BJ (cell line): ENCODE measurements at regions not wholly inside any gene's neighbourhood (a gene's known extent, or its start where the extent isn't known, plus 50 kb on each side); places are given as distances from the start of the nearest gene placed in this dataset.

ENCODE experiments used
- CTCF ChIA-PET: fragments of 350-600 bp; formaldehyde crosslinking; extraction: SDS; loops from one replicate; lab custom pipeline; 2021; ENCODE audit warnings: antibody characterized with exemption, inconsistent platforms; lab: Yijun Ruan, JAX
- POLR2A ChIA-PET: fragments of 300-600 bp; sonication (Branson Sonifier 250); formaldehyde crosslinking; extraction: SDS; loops from one replicate; lab custom pipeline; 2021; ENCODE audit warnings: antibody characterized with exemption; lab: Charles Lee
- DNase-seq: peaks from one replicate; pipeline ENCODE4 v3.0.0-alpha.2; 2011; ENCODE audit warnings: low read depth
- H3K27me3 ChIP-seq: 2 replicates; pipeline ENCODE4 v1.6.0; 2011; ENCODE audit warnings: low read length; ENCODE audit not compliant: control insufficient read depth, insufficient read depth
- H3K36me3 ChIP-seq: 2 replicates; pipeline ENCODE4 v1.5.1; 2011; ENCODE audit warnings: low read length; ENCODE audit not compliant: control insufficient read depth, insufficient read depth
- H3K4me3 ChIP-seq: 2 replicates; pipeline ENCODE4 v1.5.1; 2011; ENCODE audit warnings: low read depth, mild to moderate bottlenecking, control low read depth, low read length
- TF ChIP-seq, protein P1 (sequence below): IDR thresholded peaks from 2 replicates; pipeline ENCODE4 v1.5.1; 2011; ENCODE audit warnings: low read depth, mild to moderate bottlenecking, control low read depth, inconsistent platforms, low read length, moderate library complexity; ENCODE audit not compliant: insufficient read depth

DNA sequence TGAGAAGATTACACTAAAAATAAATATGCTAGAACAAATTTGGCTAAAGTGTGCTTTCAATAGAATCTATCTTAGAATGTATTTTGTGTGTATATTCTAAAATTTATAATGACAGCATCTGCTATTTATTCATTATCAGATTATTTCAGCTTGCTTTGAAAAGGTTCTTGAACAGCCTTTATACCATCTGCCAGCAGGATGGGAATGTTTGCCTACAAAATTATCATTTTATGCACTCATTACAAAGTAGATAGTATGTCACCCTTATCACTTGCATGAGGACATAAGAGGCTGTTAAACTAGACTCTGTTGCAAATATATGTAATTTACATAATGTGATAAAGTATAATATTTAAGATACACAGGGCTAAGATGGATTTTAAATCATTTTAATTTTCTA is 1286.9 kb upstream of the PCDH20 start:
- TF ChIP-seq, protein P1, sequence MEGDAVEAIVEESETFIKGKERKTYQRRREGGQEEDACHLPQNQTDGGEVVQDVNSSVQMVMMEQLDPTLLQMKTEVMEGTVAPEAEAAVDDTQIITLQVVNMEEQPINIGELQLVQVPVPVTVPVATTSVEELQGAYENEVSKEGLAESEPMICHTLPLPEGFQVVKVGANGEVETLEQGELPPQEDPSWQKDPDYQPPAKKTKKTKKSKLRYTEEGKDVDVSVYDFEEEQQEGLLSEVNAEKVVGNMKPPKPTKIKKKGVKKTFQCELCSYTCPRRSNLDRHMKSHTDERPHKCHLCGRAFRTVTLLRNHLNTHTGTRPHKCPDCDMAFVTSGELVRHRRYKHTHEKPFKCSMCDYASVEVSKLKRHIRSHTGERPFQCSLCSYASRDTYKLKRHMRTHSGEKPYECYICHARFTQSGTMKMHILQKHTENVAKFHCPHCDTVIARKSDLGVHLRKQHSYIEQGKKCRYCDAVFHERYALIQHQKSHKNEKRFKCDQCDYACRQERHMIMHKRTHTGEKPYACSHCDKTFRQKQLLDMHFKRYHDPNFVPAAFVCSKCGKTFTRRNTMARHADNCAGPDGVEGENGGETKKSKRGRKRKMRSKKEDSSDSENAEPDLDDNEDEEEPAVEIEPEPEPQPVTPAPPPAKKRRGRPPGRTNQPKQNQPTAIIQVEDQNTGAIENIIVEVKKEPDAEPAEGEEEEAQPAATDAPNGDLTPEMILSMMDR: no peak
- H3K36me3 ChIP-seq: no peaks in the 10 kb centered on the region
- no peak for DNase-seq
- no peaks in the 10 kb centered on the region for H3K27me3 ChIP-seq
- no peak overlapping the region for H3K4me3 ChIP-seq
- POLR2A ChIA-PET: no interaction called here
- CTCF ChIA-PET: no interaction called here

DNA sequence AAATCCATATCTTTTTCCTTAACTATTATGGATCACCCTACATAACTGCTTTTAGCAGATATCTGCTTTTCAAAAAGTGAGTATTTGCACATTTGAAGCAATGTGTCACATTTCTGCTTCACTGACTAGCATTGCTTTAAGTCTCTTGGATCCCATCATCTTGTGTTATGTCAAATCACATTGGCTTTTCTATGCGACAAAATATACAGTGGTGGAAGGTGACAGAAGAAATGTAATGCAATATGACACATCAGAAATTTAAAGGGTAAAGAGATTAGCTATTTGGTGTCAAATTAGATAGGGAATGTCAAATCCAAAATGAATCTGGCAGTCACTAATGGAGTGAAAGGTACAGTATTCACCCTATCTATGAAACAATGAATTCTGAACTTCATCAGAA is 1282.1 kb upstream of the PCDH20 start:
- H3K4me3 ChIP-seq: no peak overlapping the region
- POLR2A ChIA-PET: no interaction called here
- TF ChIP-seq, protein P1: no peak
- CTCF ChIA-PET: no interaction called here
- H3K36me3 ChIP-seq: no peaks in the 10 kb centered on the region
- H3K27me3 ChIP-seq: no peaks in the 10 kb centered on the region
- no peak for DNase-seq

- DNase-seq: no peak
- Histone ChIP-seq H3K36me3 (no peaks in the 10 kb centered on the region), H3K27me3 (no peaks in the 10 kb centered on the region), H3K4me3 (no peak overlapping the region)
- TF ChIP-seq, protein P1: no peak
- ChIA-PET POLR2A (no interaction called here), CTCF (no interaction called here)
These were observed 1280.8 kb upstream of the PCDH20 start for GRCh38 chr13:62696490-62696889.

- no peak for DNase-seq
- Histone ChIP-seq H3K27me3 (no peaks in the 10 kb centered on the region), H3K36me3 (no peaks in the 10 kb centered on the region), H3K4me3 (no peak overlapping the region)
- POLR2A ChIA-PET: no interaction called here
- TF ChIP-seq, protein P1: no peak
- CTCF ChIA-PET: no interaction called here
These were observed 1272.1 kb upstream of the PCDH20 start for GRCh38 chr13:62687732-62688131.

DNA sequence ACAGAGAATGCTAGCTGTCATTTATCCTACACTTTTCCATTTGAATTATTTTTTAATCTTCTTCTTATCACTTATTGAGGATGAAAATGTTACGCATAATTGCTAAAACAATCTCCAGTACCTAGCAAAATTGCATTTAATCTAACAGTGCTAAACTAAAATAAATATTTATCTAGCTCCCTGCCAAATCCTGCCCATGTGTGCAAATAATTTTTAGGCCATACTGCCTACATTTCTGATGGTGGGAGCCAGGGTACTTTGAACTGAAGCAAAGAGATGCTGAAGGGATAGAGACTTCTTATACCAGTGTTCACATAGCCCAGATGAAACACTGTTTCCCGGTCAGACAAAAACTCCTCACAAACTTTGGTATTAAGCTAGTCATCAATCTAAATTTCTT is 1268.7 kb upstream of the PCDH20 start:
- H3K36me3 ChIP-seq: no peaks in the 10 kb centered on the region
- no peaks in the 10 kb centered on the region for H3K27me3 ChIP-seq
- no peak overlapping the region for H3K4me3 ChIP-seq
- DNase-seq: no peak
- TF ChIP-seq, protein P1: no peak
- CTCF ChIA-PET: no interaction called here
- POLR2A ChIA-PET: no interaction called here
